22Rv1 (cell line): ENCODE measurements at regions not wholly inside any gene's neighbourhood (a gene's known extent, or its start where the extent isn't known, plus 50 kb on each side); places are given as distances from the start of the nearest gene placed in this dataset.

Experiments
- H3K27ac ChIP-seq: fragments of 450-650 bp; 2 replicates; pipeline ENCODE4 v1.5.1; 2017
- CTCF ChIP-seq: fragments of 450-650 bp; IDR thresholded peaks from 2 replicates; pipeline ENCODE4 v1.5.1; 2017; ENCODE audit warnings: mild to moderate bottlenecking
- ZFX ChIP-seq: fragments of 450-650 bp; IDR thresholded peaks from 2 replicates; pipeline ENCODE4 v1.6.1; 2017; ENCODE audit warnings: antibody characterized with exemption, borderline replicate concordance

GRCh38 chr5:20128343-20128742, 140.3 kb upstream of the CDH18 start:
- no peak overlapping the region for H3K27ac ChIP-seq

DNA sequence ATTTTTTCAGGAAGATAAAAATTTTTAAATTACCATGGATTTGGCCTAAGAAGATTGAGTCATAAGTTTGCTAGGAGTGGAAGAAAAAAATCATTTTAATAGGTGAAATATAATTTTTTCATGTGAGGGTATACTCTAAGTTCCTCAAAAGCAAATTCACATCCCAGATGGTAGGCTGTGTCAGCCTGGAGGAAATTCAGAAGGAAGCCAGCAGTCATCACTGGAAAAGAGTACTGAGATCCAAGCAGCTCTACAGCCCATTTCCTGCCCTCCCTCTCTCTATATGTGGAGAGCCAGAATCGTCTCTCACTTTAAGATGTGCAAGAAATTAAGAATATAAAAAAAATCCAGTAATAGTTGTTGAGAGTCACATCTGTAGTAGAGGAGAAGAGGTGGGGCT, 126.5 kb upstream of the CDH18 start:
- TF ChIP-seq ZFX (no peak), CTCF (no peak)
- H3K27ac ChIP-seq = no peak overlapping the region

More at GRCh38 chr5:20128343-20128742, 140.3 kb upstream of the CDH18 start:
- TF ChIP-seq ZFX (no peak), CTCF (no peak)

GRCh38 chr5:20113931-20114330, 125.9 kb upstream of the CDH18 start:
- TF ChIP-seq CTCF (no peak), ZFX (no peak)
- H3K27ac ChIP-seq = no peak overlapping the region

- H3K27ac ChIP-seq = no peak overlapping the region
- TF ChIP-seq ZFX (no peak), CTCF (no peak)
These were observed 125.2 kb upstream of the CDH18 start for GRCh38 chr5:20113031-20113715.

DNA sequence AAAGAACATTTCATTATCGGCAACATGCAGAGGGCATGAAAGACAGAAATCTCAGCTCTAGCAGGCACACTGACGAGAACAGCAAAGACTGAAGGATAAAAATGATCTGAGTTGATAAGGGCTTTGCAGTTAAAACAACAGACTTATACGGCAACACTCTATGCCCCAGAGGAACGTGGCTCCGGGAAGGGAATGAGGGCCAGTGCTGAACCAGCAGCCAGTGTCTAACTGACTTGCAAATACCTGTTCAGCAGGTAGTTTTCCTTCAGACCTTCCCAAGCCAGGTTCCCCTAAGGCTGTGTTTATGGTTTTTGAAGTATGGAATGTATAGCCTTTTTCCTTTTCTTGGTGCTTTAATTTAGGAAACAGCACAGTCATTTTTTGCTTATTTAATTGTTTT, 121.3 kb upstream of the CDH18 start:
- no peak overlapping the region for H3K27ac ChIP-seq
- TF ChIP-seq CTCF (no peak), ZFX (no peak)

DNA sequence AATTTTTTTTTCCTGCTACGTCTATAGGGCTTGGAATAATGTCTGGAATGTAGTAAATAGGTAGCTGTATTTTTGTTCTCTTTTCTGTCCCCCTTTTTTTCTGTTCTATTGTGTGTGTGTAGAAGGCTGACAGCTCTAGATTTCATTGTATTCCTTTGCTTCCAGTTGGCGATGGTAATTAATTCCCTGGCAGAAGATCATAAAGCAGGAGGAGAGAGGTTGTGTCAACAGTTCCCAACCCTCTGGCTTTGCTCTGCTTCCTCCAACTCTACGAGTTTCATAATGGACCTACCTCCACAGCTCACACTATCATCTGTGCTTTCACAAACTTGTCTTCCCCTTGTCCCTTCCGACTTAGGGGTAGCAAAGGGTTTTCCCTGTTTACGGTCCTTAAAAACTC, 117.9 kb upstream of the CDH18 start:
- TF ChIP-seq ZFX (no peak), CTCF (no peak)
- no peak overlapping the region for H3K27ac ChIP-seq

GRCh38 chr5:20102293-20102692, 114.3 kb upstream of the CDH18 start:
- TF ChIP-seq CTCF (no peak), ZFX (no peak)
- H3K27ac ChIP-seq = no peak overlapping the region
